UCSD-AML1 (cell line): ENCODE measurements at regions not wholly inside any gene's neighbourhood (a gene's known extent, or its start where the extent isn't known, plus 50 kb on each side); places are given as distances from the start of the nearest gene placed in this dataset.
"Not testable (repeated sequence)": the region's sequence is repeated elsewhere in the genome, so short reads cannot be mapped to it uniquely, and the experiment has no call there.

Source experiments
- DNase-seq: peaks from one replicate; lab custom pipeline; 2025; ENCODE audit not compliant: unreplicated experiment; lab: John Stamatoyannopoulos, UW

- DNase-seq: no peak
Measured at GRCh38 chr2:35821675-35822074, 533.9 kb upstream of the CRIM1 start.

- DNase-seq: no peak
Measured at GRCh38 chr2:35820391-35820790, 535.2 kb upstream of the CRIM1 start.

- no peak for DNase-seq
Measured at GRCh38 chr2:35819033-35819432, 536.5 kb upstream of the CRIM1 start.

DNA sequence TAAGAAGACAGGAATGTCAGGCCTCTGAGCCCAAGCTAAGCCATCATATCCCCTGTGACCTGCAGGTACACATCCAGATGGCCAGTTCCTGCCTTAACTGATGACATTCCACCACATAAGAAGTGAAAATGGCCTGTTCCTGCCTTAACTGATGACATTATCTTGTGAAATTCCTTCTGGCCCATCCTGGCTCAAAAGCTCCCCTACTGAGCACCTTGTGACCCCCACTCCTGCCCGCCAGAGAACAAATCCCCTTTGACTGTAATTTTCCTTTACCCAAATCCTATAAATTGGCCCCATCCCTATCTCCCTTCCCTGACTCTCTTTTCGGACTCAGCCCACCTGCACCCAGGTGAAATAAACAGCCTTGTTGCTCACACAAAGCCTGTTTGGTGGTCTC lies 537.2 kb upstream of the CRIM1 start:
- DNase-seq: not testable (repeated sequence)

DNA sequence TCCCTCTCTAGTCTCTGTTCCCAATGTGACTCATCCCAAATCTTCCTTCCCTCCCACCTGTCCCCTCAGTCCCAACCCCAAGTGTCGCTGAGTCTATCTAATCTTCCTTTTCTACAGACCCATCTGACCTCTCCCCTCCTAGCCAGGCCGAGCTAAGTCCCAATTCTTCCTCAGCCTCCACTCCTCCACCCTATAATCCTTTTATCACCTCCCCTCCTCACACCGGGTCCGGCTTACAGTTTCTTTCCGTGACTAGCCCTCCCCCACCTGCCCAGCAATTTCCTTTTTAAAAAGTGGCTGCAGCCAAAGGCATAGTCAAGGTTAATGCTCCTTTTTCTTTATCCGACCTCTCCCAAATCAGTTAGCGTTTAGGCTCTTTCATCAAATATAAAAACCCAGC lies 541.0 kb upstream of the CRIM1 start:
- not testable (repeated sequence) for DNase-seq

DNA sequence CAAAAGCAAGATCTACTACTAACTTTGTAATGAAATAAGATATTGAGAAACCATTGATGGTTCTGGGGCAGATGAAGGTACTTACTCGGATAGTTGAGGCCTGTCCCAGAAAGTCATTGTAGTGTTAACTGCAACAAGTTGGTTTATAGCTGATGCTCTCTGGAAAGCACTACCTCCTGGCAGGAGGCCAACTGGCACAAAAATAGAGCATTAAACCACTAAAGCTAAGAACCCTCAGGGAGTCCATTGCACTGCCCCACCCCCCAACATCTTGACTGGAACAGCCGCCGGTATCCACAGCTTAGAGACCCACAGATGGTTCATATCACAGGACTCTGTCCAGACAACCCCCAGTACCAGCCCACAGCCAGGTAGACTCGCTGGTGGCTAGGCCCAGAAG lies 552.5 kb upstream of the CRIM1 start:
- DNase-seq: no peak

DNA sequence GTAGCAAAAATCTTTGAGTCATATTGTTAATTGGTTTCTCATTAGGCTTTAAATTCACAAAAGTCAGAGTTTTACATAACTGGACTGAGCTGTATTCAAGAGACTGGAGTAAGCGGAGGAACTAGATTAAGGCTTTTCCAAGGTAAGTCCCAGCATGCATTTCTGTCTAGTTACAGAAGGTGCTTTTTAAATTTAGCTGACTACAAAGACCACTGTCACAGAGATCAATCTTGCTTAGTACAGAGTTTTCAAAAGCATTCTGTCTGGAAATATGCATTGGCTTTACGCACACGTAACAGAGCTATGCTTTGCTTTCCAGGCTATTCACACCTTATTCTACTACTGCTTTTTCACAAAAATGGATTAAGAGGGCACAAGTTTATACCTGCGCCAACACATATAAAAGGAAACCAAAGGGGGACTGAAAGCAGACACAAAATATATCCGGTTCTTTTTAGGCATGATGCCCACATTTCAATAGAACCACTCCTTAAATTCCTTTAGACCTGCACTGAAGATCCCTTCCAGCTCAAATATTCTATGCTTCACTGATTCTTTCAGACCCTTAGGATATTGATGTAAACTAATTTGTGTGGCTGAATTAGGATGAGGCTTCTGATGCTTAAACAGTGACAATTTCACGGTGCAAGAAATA lies 560.7 kb upstream of the CRIM1 start:
- no peak for DNase-seq

DNA sequence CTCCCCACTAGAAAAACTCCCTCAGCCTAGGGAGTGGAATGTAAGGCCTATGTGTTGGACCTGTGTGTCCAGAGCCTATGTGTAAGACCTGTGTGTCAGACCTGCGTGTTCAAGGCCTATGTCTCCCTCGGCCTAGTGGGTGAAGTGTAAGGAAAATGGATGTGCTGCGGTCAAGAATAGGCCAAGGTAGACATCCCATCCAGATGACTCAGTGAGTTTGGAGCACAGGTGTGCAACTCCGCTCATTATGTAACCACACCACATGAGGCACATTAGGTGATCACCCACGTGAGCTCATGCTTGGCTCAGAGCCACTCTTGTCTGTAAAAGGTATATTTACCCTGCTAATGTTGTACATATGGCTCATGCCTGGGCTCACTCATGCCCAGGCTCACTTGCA lies 565.3 kb upstream of the CRIM1 start:
- DNase-seq: no peak

DNA sequence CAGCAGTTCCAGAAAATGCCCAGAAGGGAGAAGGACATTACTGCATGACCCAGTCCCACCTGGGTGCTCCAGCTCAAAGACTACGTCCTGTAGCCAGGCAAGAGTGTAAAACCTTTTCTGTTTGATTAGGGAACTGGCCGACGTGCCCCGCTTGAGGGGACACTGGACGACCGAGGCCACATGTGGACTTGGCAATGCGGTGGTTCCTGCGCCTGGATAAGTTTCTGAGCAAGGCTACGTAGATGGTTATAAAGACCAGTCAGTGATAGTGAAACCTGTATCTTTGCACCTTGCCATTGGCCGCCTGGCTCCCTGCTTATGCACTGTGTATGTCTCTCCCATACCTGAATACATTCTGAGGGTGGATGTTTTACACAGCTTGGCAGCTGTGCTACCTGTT lies 567.0 kb upstream of the CRIM1 start:
- no peak for DNase-seq

DNA sequence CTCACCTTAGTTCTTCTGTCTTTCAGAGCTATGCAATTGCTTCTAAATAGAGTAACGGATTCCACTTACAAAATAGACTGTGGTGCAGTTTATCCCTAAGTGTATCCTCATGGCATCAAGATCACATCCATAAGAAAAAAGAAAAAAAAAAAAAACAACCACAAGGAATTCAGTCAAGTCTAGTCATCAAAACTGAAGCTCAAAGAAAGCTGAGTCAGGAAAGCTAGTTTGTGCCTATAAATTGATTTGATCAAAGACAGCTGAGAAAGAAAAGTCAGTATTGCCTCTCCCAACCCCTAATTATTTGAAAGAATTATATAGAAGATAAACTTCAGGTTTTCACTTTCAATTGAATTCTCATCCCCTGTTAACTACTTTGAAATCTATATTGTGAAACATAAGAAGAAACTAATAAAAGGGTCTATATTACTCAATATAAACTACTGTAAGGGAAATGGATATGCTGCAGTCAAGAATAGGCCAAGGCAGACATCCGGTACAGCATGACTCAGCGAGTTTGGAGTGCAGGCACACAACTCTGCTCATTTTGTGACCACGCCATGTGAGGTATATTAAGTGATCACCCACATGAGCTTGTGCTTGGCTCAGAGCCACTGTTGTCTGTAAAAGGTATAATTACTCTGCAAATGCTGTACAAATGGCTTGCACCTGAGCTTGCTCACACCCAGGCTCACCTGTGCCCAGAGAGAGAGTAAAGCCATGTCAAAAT lies 568.1 kb upstream of the CRIM1 start:
- peak; percentile 49 for DNase-seq

DNA sequence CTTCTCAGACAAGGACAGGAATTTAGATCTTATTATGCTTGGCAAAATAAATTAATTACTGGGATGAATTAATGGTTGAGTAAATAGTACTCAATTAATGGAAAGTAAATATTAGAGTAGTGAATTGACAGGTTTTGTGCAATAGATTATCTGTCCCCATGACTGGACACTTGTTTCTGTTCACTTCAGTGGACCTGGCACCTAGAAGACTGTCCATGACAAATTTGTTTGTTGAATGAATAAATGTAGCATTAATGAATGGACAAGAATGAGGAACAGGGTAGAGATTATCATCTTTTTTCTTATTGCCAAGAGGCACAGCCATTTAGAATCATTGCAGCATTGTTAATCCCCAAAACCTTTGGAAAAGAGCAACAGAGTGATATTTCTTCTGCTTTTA lies 570.0 kb upstream of the CRIM1 start:
- DNase-seq: no peak

- DNase-seq: no peak
Measured at GRCh38 chr2:35784777-35785176, 570.8 kb upstream of the CRIM1 start.

DNA sequence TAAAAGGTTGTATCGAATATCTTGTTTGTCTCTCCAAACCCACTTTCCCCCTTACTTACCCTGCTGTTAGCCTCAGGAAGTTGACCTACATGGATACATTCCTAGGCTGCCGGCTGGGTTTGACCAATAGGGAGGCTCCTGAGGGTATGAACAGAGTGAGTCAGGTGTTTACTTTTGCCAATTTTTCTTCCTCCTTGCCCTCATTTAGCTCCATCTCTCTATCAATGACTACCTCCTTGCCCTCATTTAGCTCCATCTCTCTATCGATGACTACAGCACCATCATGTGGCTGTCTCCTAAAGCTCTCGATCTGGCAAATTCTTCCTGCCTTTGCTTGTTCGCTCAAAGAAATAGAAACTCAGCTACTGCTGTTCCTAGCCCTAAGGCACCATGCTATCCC lies 571.9 kb upstream of the CRIM1 start:
- no peak for DNase-seq

DNA sequence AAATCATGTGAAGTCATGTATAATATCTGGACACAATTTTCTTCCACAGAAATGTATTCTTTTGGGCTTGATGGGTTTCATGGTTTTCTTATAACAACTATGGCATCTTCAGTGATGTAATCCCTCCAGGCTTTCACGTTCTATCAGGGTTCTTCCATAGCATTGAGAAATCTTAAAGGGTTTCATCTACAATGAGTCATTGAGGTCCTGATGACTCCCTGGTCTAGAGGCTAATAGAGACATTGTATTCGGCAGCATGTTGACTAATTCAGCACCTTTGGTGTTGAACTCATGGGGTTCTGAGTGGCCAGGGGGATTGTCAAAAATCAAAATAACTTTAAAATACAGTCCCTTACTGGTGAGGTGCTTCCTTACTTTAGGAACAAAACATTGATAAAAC lies 614.0 kb upstream of the CRIM1 start:
- DNase-seq: no peak

GRCh38 chr2:35731674-35732073 lies 623.9 kb upstream of the CRIM1 start:
- no peak for DNase-seq

DNA sequence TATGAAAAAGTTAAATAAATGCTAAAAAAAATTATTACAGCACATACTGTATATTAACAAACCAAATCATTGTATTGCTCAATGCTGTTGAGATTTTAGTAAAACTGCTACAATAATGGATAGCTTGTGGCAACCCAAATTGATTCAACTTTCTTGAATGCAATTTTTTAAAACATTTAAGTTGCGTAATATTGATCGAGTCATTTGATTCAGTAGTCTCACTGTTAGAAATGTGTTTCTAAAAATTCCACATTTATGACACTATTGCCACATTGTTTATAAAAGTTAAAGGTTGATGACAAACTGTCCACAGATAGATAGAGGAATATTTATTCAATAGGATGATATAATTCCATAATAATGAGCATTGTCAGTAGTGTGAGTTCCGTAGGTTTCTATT lies 640.7 kb upstream of the CRIM1 start:
- DNase-seq: no peak

- DNase-seq: no peak
Measured at GRCh38 chr2:35708411-35708923, 647.1 kb upstream of the CRIM1 start.

DNA sequence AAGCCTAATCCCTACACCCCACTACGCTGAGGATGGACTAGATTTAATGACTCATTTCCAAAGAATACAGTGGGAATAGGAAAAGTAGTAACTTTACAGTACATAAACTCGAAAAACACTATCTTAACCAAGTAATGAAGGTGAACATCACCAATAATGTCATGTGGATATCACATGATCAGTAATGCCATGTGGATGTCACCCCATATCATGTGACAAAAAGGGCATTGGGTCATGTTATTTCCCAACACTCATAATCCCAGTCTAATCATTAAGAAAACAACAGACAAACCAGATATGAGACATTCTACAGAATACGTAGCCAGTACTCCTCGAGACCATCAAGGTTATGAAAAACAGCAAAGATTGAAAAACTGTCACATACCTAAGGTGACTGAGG lies 667.3 kb upstream of the CRIM1 start:
- no peak for DNase-seq

- DNase-seq: no peak
Measured at GRCh38 chr2:35651688-35652323, 703.8 kb upstream of the CRIM1 start.

- DNase-seq: no peak
Measured at GRCh38 chr2:35614640-35615039, 740.9 kb upstream of the CRIM1 start.

GRCh38 chr2:35606394-35606793 lies 749.2 kb upstream of the CRIM1 start:
- DNase-seq: no peak

DNA sequence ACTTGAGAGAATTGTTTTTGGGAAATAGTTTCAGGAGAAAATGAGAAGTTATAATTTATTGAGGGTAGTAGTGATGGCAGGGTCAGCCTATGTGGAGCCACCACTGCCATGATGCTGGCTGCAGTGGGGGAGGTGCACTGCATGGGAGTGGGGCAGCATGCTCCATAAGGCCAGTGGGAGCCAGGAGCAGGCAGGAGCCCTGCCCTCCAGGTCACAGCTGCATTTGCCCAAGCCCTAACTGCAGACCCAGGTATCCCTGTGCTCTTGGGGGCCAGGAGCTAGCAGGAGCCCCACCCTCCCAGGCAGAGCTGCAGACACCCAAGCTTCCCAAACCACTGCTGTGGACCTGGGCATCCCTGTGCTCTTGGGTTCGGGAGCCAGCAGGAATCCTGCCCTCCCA lies 757.3 kb upstream of the CRIM1 start:
- DNase-seq: no peak
